Erythroblast (primary cell): ENCODE measurements at regions not wholly inside any gene's neighbourhood (a gene's known extent, or its start where the extent isn't known, plus 50 kb on each side); places are given as distances from the start of the nearest gene placed in this dataset.

Source experiments
- GATA1 ChIP-seq: IDR thresholded peaks from 2 replicates; pipeline ENCODE4 v1.6.1; 2011; ENCODE audit warnings: low read depth, mild to moderate bottlenecking, control low read depth, low read length, moderate library complexity
- POLR2A ChIP-seq: IDR thresholded peaks from 2 replicates; pipeline ENCODE4 v1.6.1; 2011; ENCODE audit warnings: mild to moderate bottlenecking, low read length

GRCh38 chr20:61176874-61177273 is 75.2 kb upstream of the CDH4 start:
- TF ChIP-seq POLR2A: no peak
- TF ChIP-seq GATA1: no peak
